Skeletal muscle tissue (tissue), 3 donors: ENCODE measurements at regions not wholly inside any gene's neighbourhood (a gene's known extent, or its start where the extent isn't known, plus 50 kb on each side); places are given as distances from the start of the nearest gene placed in this dataset.
"Not testable (repeated sequence)": the region's sequence is repeated elsewhere in the genome, so short reads cannot be mapped to it uniquely, and the experiment has no call there.

Experiments
- H3K27ac ChIP-seq: one replicate; pipeline ENCODE4 v1.7.0; 2013; ENCODE audit warnings: mild to moderate bottlenecking, low read depth, low read length, inconsistent platforms
- H3K27me3 ChIP-seq, 3 donors: one replicate each; pipeline ENCODE4 v1.7.0; 2013; ENCODE audit warnings: low read length in 3 of 3; ENCODE audit not compliant: control insufficient read depth in 3 of 3, insufficient read depth in 3 of 3
- H3K36me3 ChIP-seq, 3 donors: one replicate each; pipeline ENCODE4 v1.7.0; 2013; ENCODE audit warnings: low read length in 3 of 3; ENCODE audit not compliant: control insufficient read depth in 3 of 3, insufficient read depth in 3 of 3
- H3K4me1 ChIP-seq, 3 donors: one replicate each; pipeline ENCODE4 v1.7.0; 2013; ENCODE audit warnings: low read length in 3 of 3, mild to moderate bottlenecking in 3 of 3; ENCODE audit not compliant: control insufficient read depth in 3 of 3, insufficient read depth in 3 of 3
- H3K4me3 ChIP-seq, 3 donors: one replicate each; pipeline ENCODE4 v1.7.0; 2013; ENCODE audit warnings: low read length in 3 of 3
- H3K9ac ChIP-seq, 3 donors: one replicate each; pipeline ENCODE4 v1.7.0; 2013; ENCODE audit warnings: low read length in 3 of 3, mild to moderate bottlenecking in 3 of 3, moderate library complexity in 2 of 3, low read depth in 1 of 3
- H3K9me3 ChIP-seq, 3 donors: one replicate each; pipeline ENCODE4 v1.7.0; 2013; ENCODE audit warnings: low read length in 3 of 3; ENCODE audit not compliant: control insufficient read depth in 3 of 3
- donor health status: Osteomylitis.

- H3K27ac ChIP-seq = no peak overlapping the region
- H3K4me3 ChIP-seq = no peak overlapping the region
- peaks cover 0 to 2% (median 0%) of the 10 kb centered on the region in 3 donors for H3K9me3 ChIP-seq
- no peak overlapping the region for H3K9ac ChIP-seq
- H3K4me1 ChIP-seq = no peaks in the 10 kb centered on the region
- H3K27me3 ChIP-seq = no peaks in the 10 kb centered on the region
- no peaks in the 10 kb centered on the region for H3K36me3 ChIP-seq
These were observed 603.2 kb downstream of the C12orf50 start for GRCh38 chr12:87425942-87426554.

GRCh38 chr12:87421233-87421632 is 608.0 kb downstream of the C12orf50 start:
- H3K36me3 ChIP-seq, H3K27ac ChIP-seq, H3K9me3 ChIP-seq, H3K27me3 ChIP-seq, H3K4me3 ChIP-seq, H3K9ac ChIP-seq, H3K4me1 ChIP-seq: not testable (repeated sequence)

- Histone ChIP-seq H3K4me3 (no peak overlapping the region), H3K36me3 (no peaks in the 10 kb centered on the region), H3K9ac (no peak overlapping the region), H3K4me1 (no peaks in the 10 kb centered on the region), H3K27me3 (no peaks in the 10 kb centered on the region), H3K9me3 (peaks cover 0 to 2% (median 0%) of the 10 kb centered on the region in 3 donors), H3K27ac (no peak overlapping the region)
These were observed 615.4 kb downstream of the C12orf50 start for GRCh38 chr12:87413784-87414183.

DNA sequence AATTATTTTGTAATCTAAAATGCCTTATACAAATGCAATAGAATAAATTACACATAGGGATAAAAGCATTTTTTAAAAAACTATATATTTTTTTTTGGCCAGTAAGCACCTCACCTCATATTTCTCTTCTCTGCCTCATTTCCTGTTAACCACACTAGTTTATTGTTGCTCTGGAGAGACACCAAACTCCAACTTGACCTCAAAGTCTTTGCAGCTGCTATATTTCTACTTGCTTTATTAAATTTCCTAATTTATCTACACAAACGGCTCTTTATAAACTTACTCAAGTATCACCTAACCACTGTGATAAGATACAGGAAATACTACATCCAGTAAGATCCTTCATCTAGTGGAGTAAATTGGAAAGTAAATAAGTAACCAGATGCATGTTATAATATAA is 622.3 kb downstream of the C12orf50 start:
- H3K27ac ChIP-seq = no peak overlapping the region
- H3K36me3 ChIP-seq = no peaks in the 10 kb centered on the region
- H3K4me1 ChIP-seq = no peaks in the 10 kb centered on the region
- H3K9me3 ChIP-seq = peaks cover 0 to 2% (median 0%) of the 10 kb centered on the region in 3 donors
- H3K27me3 ChIP-seq = no peaks in the 10 kb centered on the region
- H3K4me3 ChIP-seq = no peak overlapping the region
- H3K9ac ChIP-seq = no peak overlapping the region

GRCh38 chr12:87405918-87406317 is 623.3 kb downstream of the C12orf50 start:
- Histone ChIP-seq H3K4me3 (no peak overlapping the region), H3K36me3 (no peaks in the 10 kb centered on the region), H3K4me1 (no peaks in the 10 kb centered on the region), H3K9ac (no peak overlapping the region), H3K27ac (no peak overlapping the region), H3K27me3 (no peaks in the 10 kb centered on the region), H3K9me3 (peaks cover 0 to 2% (median 0%) of the 10 kb centered on the region in 3 donors)

- not testable (repeated sequence) for H3K9ac ChIP-seq, H3K4me1 ChIP-seq, H3K27ac ChIP-seq, H3K27me3 ChIP-seq, H3K36me3 ChIP-seq, H3K4me3 ChIP-seq, H3K9me3 ChIP-seq
These were observed 635.0 kb downstream of the C12orf50 start for GRCh38 chr12:87394168-87394567.

DNA sequence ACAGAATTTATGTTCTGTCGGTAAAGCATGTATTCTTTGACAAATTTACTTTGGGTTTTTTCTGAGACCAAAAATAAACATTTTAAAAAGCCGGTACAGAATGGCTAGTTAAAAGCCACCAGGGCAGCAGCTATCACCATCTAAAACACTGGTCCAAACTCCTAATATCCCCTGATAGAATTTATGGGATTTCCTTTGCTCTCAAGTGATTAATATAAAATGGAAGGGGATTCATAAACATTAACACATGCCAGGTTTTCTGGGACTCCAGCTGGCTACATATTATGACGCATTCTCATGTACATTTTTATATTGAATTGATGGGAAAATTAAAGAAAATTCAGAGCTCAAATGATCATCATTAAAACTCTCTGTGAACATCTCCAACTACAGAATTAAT is 640.8 kb downstream of the C12orf50 start:
- H3K4me3 ChIP-seq = no peak overlapping the region
- no peaks in the 10 kb centered on the region for H3K27me3 ChIP-seq
- H3K9me3 ChIP-seq = no peaks in the 10 kb centered on the region
- no peak overlapping the region for H3K9ac ChIP-seq
- H3K27ac ChIP-seq = no peak overlapping the region
- H3K36me3 ChIP-seq = no peaks in the 10 kb centered on the region
- H3K4me1 ChIP-seq = no peaks in the 10 kb centered on the region

DNA sequence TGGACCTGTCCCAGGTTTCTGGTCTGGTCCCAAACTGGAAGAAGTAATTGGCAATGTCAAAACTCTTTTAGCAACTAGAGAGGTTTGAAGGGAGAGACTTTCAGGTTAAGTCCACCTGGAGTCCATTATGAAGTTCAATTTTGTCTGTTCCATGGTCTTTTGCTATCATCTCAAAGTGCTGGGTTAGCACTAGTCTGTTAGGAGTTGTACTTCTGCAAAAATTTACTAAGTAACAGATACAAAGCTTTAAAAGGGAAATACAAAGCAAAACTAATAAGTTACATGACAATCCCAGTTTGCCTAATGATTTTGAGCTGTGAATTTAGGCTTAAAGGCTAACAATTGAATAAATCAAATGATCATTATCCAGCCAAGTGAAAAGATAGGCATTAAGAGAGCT is 643.9 kb downstream of the C12orf50 start:
- no peaks in the 10 kb centered on the region for H3K36me3 ChIP-seq
- no peaks in the 10 kb centered on the region for H3K4me1 ChIP-seq
- H3K27me3 ChIP-seq = no peaks in the 10 kb centered on the region
- H3K9ac ChIP-seq = no peak overlapping the region
- H3K4me3 ChIP-seq = no peak overlapping the region
- H3K27ac ChIP-seq = no peak overlapping the region
- no peaks in the 10 kb centered on the region for H3K9me3 ChIP-seq

- H3K9ac ChIP-seq = no peak overlapping the region
- no peaks in the 10 kb centered on the region for H3K27me3 ChIP-seq
- no peak overlapping the region for H3K27ac ChIP-seq
- H3K4me3 ChIP-seq = no peak overlapping the region
- H3K4me1 ChIP-seq = no peaks in the 10 kb centered on the region
- H3K36me3 ChIP-seq = no peaks in the 10 kb centered on the region
- H3K9me3 ChIP-seq = no peaks in the 10 kb centered on the region
These were observed 645.0 kb downstream of the C12orf50 start for GRCh38 chr12:87384226-87384625.

GRCh38 chr12:87383680-87384079 is 645.5 kb downstream of the C12orf50 start:
- Histone ChIP-seq H3K4me3 (no peak overlapping the region), H3K9ac (no peak overlapping the region), H3K27me3 (no peaks in the 10 kb centered on the region), H3K27ac (no peak overlapping the region), H3K36me3 (no peaks in the 10 kb centered on the region), H3K4me1 (no peaks in the 10 kb centered on the region), H3K9me3 (no peaks in the 10 kb centered on the region)
